ENCODE measurements at regions not wholly inside any gene's neighbourhood (a gene's known extent, or its start where the extent isn't known, plus 50 kb on each side); places are given as distances from the start of the nearest gene placed in this dataset.

DNA sequence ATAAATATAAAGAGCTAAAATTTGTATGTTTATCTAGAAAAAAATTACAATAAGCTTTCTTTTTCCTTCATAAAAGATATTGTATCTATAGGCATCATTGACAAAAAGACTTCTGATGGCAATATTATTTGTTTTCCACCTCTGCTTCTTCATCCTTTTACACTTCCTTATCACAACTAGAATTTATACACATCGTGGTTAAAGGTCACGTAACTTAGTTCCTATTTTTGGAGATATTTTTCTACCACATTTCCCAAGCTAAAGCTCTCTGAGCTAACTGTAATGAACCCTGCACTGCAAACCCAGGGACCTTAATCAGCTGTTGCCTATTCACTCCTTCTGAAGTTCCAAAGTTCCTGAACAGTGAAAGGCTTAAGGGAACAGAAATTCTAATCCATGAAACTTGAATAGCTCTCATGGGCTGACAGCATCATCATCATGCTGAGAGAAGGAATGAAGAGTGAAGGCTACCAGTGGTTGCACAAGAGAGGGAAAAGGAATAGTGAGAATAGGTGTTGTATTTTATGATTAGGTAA is 106.1 kb upstream of the SLC13A1 start:
- TF ChIP-seq POLR2A (IDR thresholded peaks at IDR 0.05; ENCODE audit: extremely low read depth, insufficient read length) = no peak
- TF ChIP-seq MYC (IDR thresholded peaks at IDR 0.05; ENCODE audit: low read depth, low read length) = no peak
- TF ChIP-seq, protein P1, sequence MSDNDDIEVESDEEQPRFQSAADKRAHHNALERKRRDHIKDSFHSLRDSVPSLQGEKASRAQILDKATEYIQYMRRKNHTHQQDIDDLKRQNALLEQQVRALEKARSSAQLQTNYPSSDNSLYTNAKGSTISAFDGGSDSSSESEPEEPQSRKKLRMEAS (IDR thresholded peaks at IDR 0.05; ENCODE audit: low read depth, low read length) = no peak
- TF ChIP-seq, protein P2, sequence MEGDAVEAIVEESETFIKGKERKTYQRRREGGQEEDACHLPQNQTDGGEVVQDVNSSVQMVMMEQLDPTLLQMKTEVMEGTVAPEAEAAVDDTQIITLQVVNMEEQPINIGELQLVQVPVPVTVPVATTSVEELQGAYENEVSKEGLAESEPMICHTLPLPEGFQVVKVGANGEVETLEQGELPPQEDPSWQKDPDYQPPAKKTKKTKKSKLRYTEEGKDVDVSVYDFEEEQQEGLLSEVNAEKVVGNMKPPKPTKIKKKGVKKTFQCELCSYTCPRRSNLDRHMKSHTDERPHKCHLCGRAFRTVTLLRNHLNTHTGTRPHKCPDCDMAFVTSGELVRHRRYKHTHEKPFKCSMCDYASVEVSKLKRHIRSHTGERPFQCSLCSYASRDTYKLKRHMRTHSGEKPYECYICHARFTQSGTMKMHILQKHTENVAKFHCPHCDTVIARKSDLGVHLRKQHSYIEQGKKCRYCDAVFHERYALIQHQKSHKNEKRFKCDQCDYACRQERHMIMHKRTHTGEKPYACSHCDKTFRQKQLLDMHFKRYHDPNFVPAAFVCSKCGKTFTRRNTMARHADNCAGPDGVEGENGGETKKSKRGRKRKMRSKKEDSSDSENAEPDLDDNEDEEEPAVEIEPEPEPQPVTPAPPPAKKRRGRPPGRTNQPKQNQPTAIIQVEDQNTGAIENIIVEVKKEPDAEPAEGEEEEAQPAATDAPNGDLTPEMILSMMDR (IDR thresholded peaks at IDR 0.05; ENCODE audit: low read depth, low read length) = no peak
- DNase-seq (ENCODE audit: low read depth) = peak; percentile 20

DNA sequence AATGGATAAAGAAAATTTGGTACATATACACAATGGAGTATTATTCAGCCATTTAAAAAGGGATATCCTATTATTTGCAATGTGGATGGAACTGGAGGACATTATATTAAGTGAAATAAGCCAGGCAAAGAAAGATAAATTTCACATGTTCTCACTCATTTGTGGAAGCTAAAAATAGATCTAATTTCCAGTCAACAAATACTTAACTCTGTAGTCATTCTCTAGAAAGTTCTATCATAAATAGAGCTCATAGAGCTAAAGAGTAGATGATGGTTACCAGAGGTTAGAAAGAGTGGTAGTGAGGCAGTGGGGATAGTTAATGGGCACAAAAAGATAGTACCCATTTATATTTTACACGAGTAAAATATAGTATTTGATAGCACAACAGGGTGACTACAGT is 104.2 kb upstream of the SLC13A1 start:
- TF ChIP-seq, protein P1 (IDR thresholded peaks at IDR 0.05; ENCODE audit: low read depth, low read length) = no peak
- TF ChIP-seq, protein P2 (IDR thresholded peaks at IDR 0.05; ENCODE audit: low read depth, low read length) = no peak
- TF ChIP-seq POLR2A (IDR thresholded peaks at IDR 0.05; ENCODE audit: extremely low read depth, insufficient read length) (no peak), MYC (IDR thresholded peaks at IDR 0.05; ENCODE audit: low read depth, low read length) (no peak)
- no peak overlapping the region for H3K4me3 ChIP-seq (ENCODE audit: low read depth, low read length)
- DNase-seq (ENCODE audit: low read depth) = no peak

More for the DNA sequence above, 106.1 kb upstream of the SLC13A1 start:
- no peak overlapping the region for H3K4me3 ChIP-seq (ENCODE audit: low read depth, low read length)

DNA sequence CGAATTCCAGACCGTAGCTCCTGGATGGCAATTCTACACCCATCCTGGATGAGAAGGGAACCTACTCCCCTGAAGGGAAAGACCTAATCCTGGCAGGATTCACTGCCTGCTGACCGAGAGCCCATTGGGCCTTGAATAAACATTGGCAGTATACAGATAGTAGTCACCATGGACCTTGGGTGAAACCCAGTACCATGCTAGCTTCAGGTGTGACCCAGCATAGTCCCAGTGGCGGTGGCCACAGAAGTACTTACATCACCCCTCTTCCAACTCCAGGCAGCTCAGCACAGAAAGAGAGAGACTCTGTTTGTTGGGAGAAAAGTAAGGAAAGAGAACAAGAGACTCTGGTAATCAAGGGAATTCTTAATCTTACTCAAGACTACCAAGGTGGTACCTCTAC is 97.2 kb upstream of the SLC13A1 start:
- no peak overlapping the region for H3K4me3 ChIP-seq (ENCODE audit: low read depth, low read length)
- TF ChIP-seq, protein P2 (IDR thresholded peaks at IDR 0.05; ENCODE audit: low read depth, low read length) = no peak
- no peak for TF ChIP-seq POLR2A (IDR thresholded peaks at IDR 0.05; ENCODE audit: extremely low read depth, insufficient read length)
- TF ChIP-seq, protein P1 (IDR thresholded peaks at IDR 0.05; ENCODE audit: low read depth, low read length) = no peak
- TF ChIP-seq MYC (IDR thresholded peaks at IDR 0.05; ENCODE audit: low read depth, low read length) = no peak
- DNase-seq (ENCODE audit: low read depth) = no peak

DNA sequence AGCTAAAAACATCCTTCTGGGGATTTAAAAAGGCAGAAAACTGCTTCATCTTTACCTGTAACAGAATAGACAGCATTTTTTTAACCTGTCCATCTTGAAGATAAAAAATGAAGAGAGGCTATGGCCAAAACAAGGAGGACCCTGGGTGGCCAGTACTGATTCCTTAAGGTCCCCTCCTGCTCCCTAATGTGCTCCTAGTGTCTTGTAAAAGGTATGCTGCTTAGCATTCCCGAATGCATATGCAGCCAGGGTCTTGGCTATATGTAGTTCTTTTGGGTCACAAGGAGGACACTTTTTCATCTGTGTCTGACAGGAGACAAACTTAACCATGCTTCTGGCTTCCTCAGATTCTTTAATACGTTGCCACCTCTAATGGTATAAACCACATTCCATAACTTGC is 93.9 kb upstream of the SLC13A1 start:
- no peak for DNase-seq (ENCODE audit: low read depth)
- no peak overlapping the region for H3K4me3 ChIP-seq (ENCODE audit: low read depth, low read length)
- TF ChIP-seq, protein P2 (IDR thresholded peaks at IDR 0.05; ENCODE audit: low read depth, low read length) = no peak
- no peak for TF ChIP-seq MYC (IDR thresholded peaks at IDR 0.05; ENCODE audit: low read depth, low read length)
- TF ChIP-seq, protein P1 (IDR thresholded peaks at IDR 0.05; ENCODE audit: low read depth, low read length) = no peak
- TF ChIP-seq POLR2A (IDR thresholded peaks at IDR 0.05; ENCODE audit: extremely low read depth, insufficient read length) = no peak

DNA sequence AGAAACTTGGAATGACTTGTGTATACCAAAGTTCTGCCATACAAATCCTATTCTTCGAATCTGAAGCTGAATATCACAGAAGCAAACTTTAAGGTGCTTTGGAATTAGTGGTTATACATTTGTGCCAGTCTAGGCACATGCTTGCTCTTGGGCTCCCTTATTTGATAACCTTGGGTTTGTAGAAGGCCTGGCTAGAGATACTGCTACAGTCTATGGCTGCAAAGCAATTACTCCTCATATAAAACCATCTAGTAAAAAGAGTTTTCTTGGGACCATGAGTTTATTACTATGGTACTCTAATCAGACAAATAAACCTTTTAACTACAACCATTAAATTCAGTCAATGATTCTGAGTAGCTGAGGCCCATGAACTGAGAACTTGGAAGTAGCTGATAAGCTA is 92.5 kb upstream of the SLC13A1 start:
- H3K4me3 ChIP-seq (ENCODE audit: low read depth, low read length) = no peak overlapping the region
- DNase-seq (ENCODE audit: low read depth) = no peak
- TF ChIP-seq POLR2A (IDR thresholded peaks at IDR 0.05; ENCODE audit: extremely low read depth, insufficient read length) (no peak), MYC (IDR thresholded peaks at IDR 0.05; ENCODE audit: low read depth, low read length) (no peak)
- TF ChIP-seq, protein P1 (IDR thresholded peaks at IDR 0.05; ENCODE audit: low read depth, low read length) = no peak
- TF ChIP-seq, protein P2 (IDR thresholded peaks at IDR 0.05; ENCODE audit: low read depth, low read length) = no peak

Measured in NB4 (cell line).